ENCODE measurements at regions not wholly inside any gene's neighbourhood (a gene's known extent, or its start where the extent isn't known, plus 50 kb on each side); places are given as distances from the start of the nearest gene placed in this dataset.
"Not testable (repeated sequence)": the region's sequence is repeated elsewhere in the genome, so short reads cannot be mapped to it uniquely, and the experiment has no call there.

GRCh38 chr11:98358551-98358950 lies 662.2 kb upstream of the CNTN5 start:
- no peak for DNase-seq (ENCODE audit: low read depth)
- TF ChIP-seq, protein P1, sequence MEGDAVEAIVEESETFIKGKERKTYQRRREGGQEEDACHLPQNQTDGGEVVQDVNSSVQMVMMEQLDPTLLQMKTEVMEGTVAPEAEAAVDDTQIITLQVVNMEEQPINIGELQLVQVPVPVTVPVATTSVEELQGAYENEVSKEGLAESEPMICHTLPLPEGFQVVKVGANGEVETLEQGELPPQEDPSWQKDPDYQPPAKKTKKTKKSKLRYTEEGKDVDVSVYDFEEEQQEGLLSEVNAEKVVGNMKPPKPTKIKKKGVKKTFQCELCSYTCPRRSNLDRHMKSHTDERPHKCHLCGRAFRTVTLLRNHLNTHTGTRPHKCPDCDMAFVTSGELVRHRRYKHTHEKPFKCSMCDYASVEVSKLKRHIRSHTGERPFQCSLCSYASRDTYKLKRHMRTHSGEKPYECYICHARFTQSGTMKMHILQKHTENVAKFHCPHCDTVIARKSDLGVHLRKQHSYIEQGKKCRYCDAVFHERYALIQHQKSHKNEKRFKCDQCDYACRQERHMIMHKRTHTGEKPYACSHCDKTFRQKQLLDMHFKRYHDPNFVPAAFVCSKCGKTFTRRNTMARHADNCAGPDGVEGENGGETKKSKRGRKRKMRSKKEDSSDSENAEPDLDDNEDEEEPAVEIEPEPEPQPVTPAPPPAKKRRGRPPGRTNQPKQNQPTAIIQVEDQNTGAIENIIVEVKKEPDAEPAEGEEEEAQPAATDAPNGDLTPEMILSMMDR (IDR thresholded peaks at IDR 0.05; ENCODE audit: insufficient read depth, low read length) = no peak
- no peak overlapping the region for H3K4me3 ChIP-seq (ENCODE audit: low read depth, low read length)

DNA sequence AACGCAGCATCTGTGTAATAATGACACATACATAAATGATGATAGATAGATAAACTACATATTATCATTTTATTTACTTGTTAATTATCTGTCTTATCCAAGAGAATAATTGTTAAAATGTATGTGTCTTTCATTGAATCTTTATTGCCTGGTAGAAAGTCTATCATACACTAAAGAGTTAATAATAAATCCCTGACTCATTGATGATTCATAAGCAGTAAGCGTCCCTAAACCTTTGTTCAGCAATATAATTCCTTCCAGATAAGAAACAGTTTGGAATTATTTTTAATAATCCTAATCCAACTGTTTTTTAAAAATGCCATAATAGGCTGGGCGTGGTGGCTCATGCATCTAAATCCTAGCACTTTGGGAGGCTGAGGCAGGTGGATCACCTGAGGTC lies 655.6 kb upstream of the CNTN5 start:
- TF ChIP-seq, protein P1 (IDR thresholded peaks at IDR 0.05; ENCODE audit: insufficient read depth, low read length) = no peak
- no peak for DNase-seq (ENCODE audit: low read depth)
- H3K4me3 ChIP-seq (ENCODE audit: low read depth, low read length) = no peak overlapping the region

GRCh38 chr11:98365941-98366340 lies 654.8 kb upstream of the CNTN5 start:
- TF ChIP-seq, protein P1 (IDR thresholded peaks at IDR 0.05; ENCODE audit: insufficient read depth, low read length) = no peak
- no peak for DNase-seq (ENCODE audit: low read depth)
- H3K4me3 ChIP-seq (ENCODE audit: low read depth, low read length) = no peak overlapping the region

DNA sequence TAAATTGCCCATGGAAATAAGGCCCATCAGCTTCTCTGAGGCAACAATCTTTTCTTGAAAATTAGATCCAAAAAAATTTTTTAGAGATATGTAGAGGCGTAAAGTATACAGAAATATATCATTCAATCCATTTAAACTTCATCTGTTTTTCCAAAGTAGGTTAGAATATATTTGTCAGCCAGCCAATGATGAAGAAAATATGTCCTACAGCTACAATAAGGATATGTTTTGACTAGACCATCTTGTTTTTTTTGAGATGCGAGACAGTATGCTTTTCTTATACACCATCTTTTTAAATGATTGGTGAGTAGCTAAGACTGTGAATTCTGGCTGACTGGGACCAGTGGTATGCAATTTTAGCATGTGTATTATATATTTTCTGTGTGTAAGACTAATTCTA lies 630.4 kb upstream of the CNTN5 start:
- no peak overlapping the region for H3K4me3 ChIP-seq (ENCODE audit: low read depth, low read length)
- no peak for DNase-seq (ENCODE audit: low read depth)
- TF ChIP-seq, protein P1 (IDR thresholded peaks at IDR 0.05; ENCODE audit: insufficient read depth, low read length) = no peak

- H3K4me3 ChIP-seq (ENCODE audit: low read depth, low read length); DNase-seq (ENCODE audit: low read depth): not testable (repeated sequence)
These were observed 626.2 kb upstream of the CNTN5 start for GRCh38 chr11:98394500-98394899.

DNA sequence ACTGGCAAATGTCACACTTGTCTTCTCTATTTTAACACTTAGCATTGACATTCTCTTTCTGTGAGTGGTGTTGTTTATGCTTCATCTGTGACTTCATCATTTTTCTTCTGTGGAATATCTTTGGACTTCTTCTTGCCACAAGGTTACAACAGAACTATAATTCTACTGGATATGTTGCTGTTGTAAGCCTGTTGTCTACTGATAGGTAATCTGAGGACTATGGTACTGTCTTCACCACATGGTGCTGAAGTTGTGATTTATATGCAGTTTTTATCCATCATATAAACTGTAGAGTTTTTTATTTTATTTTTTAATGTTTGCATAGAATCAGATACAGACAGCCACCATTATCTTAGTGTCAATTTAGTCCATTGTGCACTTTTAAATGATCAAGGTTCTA lies 622.2 kb upstream of the CNTN5 start:
- no peak for DNase-seq (ENCODE audit: low read depth)

DNA sequence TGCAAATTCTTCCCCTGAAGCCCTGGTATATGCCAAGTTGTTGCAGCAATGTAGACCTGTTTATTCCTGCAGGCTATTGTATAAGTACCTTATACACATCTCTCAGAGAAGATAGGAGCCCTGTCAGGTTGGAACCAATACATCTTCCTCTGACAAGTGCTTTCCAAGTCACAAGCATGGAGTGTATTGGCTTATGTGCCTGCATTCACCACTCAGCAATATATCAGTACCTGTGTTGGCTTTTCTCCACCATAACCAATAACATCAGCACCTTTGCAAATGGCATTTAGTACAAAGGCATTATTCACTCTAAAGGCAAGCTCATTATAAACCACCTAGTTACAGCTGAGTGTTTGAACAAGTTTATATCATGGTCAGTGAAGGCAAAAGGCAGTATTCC lies 611.7 kb upstream of the CNTN5 start:
- DNase-seq (ENCODE audit: low read depth) = no peak
- H3K4me3 ChIP-seq (ENCODE audit: low read depth, low read length) = no peak overlapping the region
- TF ChIP-seq, protein P1 (IDR thresholded peaks at IDR 0.05; ENCODE audit: insufficient read depth, low read length) = no peak

More for the DNA sequence above, 622.2 kb upstream of the CNTN5 start:
- H3K4me3 ChIP-seq (ENCODE audit: low read depth, low read length) = no peak overlapping the region
- TF ChIP-seq, protein P1 (IDR thresholded peaks at IDR 0.05; ENCODE audit: insufficient read depth, low read length) = no peak

Data from fibroblast of the aortic adventitia (primary cell).